SK-N-SH (cell line): ENCODE measurements at regions not wholly inside any gene's neighbourhood (a gene's known extent, or its start where the extent isn't known, plus 50 kb on each side); places are given as distances from the start of the nearest gene placed in this dataset.

Experiments
- CTCF ChIA-PET: fragments of 300-600, 350-600 bp; formaldehyde crosslinking; extraction: SDS; loops from one replicate; lab custom pipeline; 2021; lab: Yijun Ruan, JAX
- POLR2A ChIA-PET: fragments of 350-600 bp; sonication (Branson Sonifier 250); formaldehyde crosslinking; extraction: SDS; loops from one replicate; lab custom pipeline; 2020; ENCODE audit warnings: antibody characterized with exemption, inconsistent platforms; lab: Yijun Ruan, JAX
- DNase-seq: peaks from one replicate; pipeline ENCODE4 v3.0.0; 2012
- H2AFZ ChIP-seq: fragments of 200-600 bp; sonication (generic); 2 replicates; pipeline ENCODE4 v1.8.1; 2016; ENCODE audit warnings: antibody characterized with exemption, mild to moderate bottlenecking, low read depth
- H3F3A ChIP-seq: fragments of 200-600 bp; sonication (generic); replicated peaks from 2 replicates; pipeline ENCODE3; 2016; ENCODE audit warnings: antibody characterized with exemption, mild to moderate bottlenecking; ENCODE audit not compliant: insufficient read depth
- H3K27ac ChIP-seq, 2 experiments: fragments of 200-500 bp in 1 of 2; fragments of 200-600 bp in 1 of 2; sonication (Bioruptor generic) in 1 of 2; sonication (generic), shearing (Covaris generic) in 1 of 2; 2 replicates each; pipeline versions ENCODE4 v1.5.1 to v1.6.1; 2014 to 2016; ENCODE audit warnings: low read depth in 2 of 2, inconsistent platforms in 1 of 2, low read length in 1 of 2, mild to moderate bottlenecking in 1 of 2, mixed read lengths in 1 of 2
- H3K27me3 ChIP-seq: fragments of 200-600 bp; sonication (generic), shearing (Covaris generic); 2 replicates; pipeline ENCODE4 v1.6.1; 2016; ENCODE audit warnings: mixed run types; ENCODE audit not compliant: insufficient read depth
- H3K36me3 ChIP-seq, 2 experiments: fragments of 200-500 bp in 1 of 2; fragments of 200-600 bp in 1 of 2; sonication (Bioruptor generic) in 1 of 2; sonication (generic) in 1 of 2; replicated peaks in 1 of 2; 2 replicates each; pipeline versions ENCODE3 to v1.5.1; 2014 to 2016; ENCODE audit warnings: low read length in 1 of 2, mild to moderate bottlenecking in 1 of 2; ENCODE audit not compliant: insufficient read depth in 2 of 2, control insufficient read depth in 1 of 2
- H3K4me1 ChIP-seq, 2 experiments: fragments of 200-500 bp in 1 of 2; fragments of 200-600 bp in 1 of 2; sonication (Bioruptor generic) in 1 of 2; sonication (generic), shearing (Covaris generic) in 1 of 2; 2 replicates each; pipeline versions ENCODE4 v1.5.1 to v1.6.1; 2014 to 2016; ENCODE audit warnings: low read depth in 1 of 2, low read length in 1 of 2, mixed run types in 1 of 2; ENCODE audit not compliant: insufficient read depth in 2 of 2, control insufficient read depth in 1 of 2
- H3K4me2 ChIP-seq: fragments of 200-600 bp; sonication (generic), shearing (Covaris generic); 2 replicates; pipeline ENCODE4 v1.6.1; 2017; ENCODE audit warnings: mixed run types
- H3K4me3 ChIP-seq, 2 experiments: fragments of 200-500 bp in 1 of 2; fragments of 200-600 bp in 1 of 2; sonication (Bioruptor generic) in 1 of 2; sonication (generic), shearing (Covaris generic) in 1 of 2; 2 replicates each; pipeline versions ENCODE4 v1.5.1 to v1.8.1; 2014 to 2016; ENCODE audit warnings: low read depth in 2 of 2, inconsistent platforms in 1 of 2, low read length in 1 of 2, mild to moderate bottlenecking in 1 of 2, mixed read lengths in 1 of 2, moderate library complexity in 1 of 2
- H3K79me2 ChIP-seq: fragments of 200-600 bp; sonication (generic); 2 replicates; pipeline ENCODE4 v1.8.1; 2017; ENCODE audit warnings: mild to moderate bottlenecking; ENCODE audit not compliant: insufficient read depth
- H3K9ac ChIP-seq: fragments of 200-600 bp; sonication (generic); 2 replicates; pipeline ENCODE4 v1.6.1; 2017; ENCODE audit warnings: mixed run types
- H3K9me2 ChIP-seq: fragments of 200-600 bp; sonication (generic); 2 replicates; pipeline ENCODE4 v1.6.1; 2017; ENCODE audit warnings: mixed run types
- H3K9me3 ChIP-seq: fragments of 200-600 bp; sonication (generic); 2 replicates; pipeline ENCODE4 v1.6.1; 2017; ENCODE audit warnings: mixed run types, mild to moderate bottlenecking, moderate library complexity
- H4K20me1 ChIP-seq: fragments of 200-600 bp; sonication (generic); 2 replicates; pipeline ENCODE4 v1.6.1; 2017; ENCODE audit warnings: mild to moderate bottlenecking, mixed run types; ENCODE audit not compliant: insufficient read depth
- CTCF ChIP-seq: fragments of 200-600 bp; sonication (generic); IDR thresholded peaks from 2 replicates; pipeline ENCODE4 v1.6.1; 2017; ENCODE audit warnings: antibody characterized with exemption, mild to moderate bottlenecking, moderate library complexity
- FOXJ3 ChIP-seq: sonication (generic); formaldehyde crosslinking; IDR thresholded peaks from 2 replicates; pipeline ENCODE4 v1.5.1; 2020; ENCODE audit warnings: mild to moderate bottlenecking, missing genetic modification reagents
- FOXM1 ChIP-seq: IDR thresholded peaks from 2 replicates; pipeline ENCODE4 v1.4.0; 2012; ENCODE audit warnings: low read depth, mild to moderate bottlenecking
- GABPA ChIP-seq: IDR thresholded peaks from 2 replicates; pipeline ENCODE4 v1.4.0; 2012; ENCODE audit warnings: low read depth, mild to moderate bottlenecking
- GATA2 ChIP-seq: sonication (generic); formaldehyde crosslinking; IDR thresholded peaks from 2 replicates; pipeline ENCODE4 v1.5.0; 2020; ENCODE audit warnings: mild to moderate bottlenecking, missing genetic modification reagents
- IRF3 ChIP-seq: fragments of 150-350 bp; IDR thresholded peaks from 2 replicates; pipeline ENCODE4 v1.6.1; 2016; ENCODE audit warnings: mild to moderate bottlenecking, low read depth, low read length
- MAX ChIP-seq: IDR thresholded peaks from 2 replicates; pipeline ENCODE4 v1.4.0; 2012; ENCODE audit warnings: low read depth
- MXI1 ChIP-seq: IDR thresholded peaks from 2 replicates; pipeline ENCODE4 v1.6.1; 2012; ENCODE audit warnings: mild to moderate bottlenecking, low read depth, low read length, improper control_type of control experiment
- NFIC ChIP-seq: IDR thresholded peaks from 2 replicates; pipeline ENCODE4 v1.4.0; 2012; ENCODE audit warnings: borderline replicate concordance
- NRF1 ChIP-seq: IDR thresholded peaks from 2 replicates; pipeline ENCODE4 v1.6.1; 2012; ENCODE audit warnings: low read depth, mild to moderate bottlenecking, low read length
- PBX3 ChIP-seq: IDR thresholded peaks from 2 replicates; pipeline ENCODE4; 2012
- RAD21 ChIP-seq: IDR thresholded peaks from 2 replicates; pipeline ENCODE4 v1.6.1; 2012; ENCODE audit warnings: mild to moderate bottlenecking, low read length
- RCOR1 ChIP-seq: fragments of 150-350 bp; IDR thresholded peaks from 2 replicates; pipeline ENCODE4 v1.6.1; 2017; ENCODE audit warnings: antibody characterized with exemption, low read length
- REST ChIP-seq: IDR thresholded peaks from 2 replicates; pipeline ENCODE4 v1.6.1; 2012; ENCODE audit warnings: mild to moderate bottlenecking, low read depth, low read length, moderate library complexity
- RFX5 ChIP-seq: IDR thresholded peaks from 2 replicates; pipeline ENCODE4 v1.6.1; 2012; ENCODE audit warnings: mild to moderate bottlenecking, improper control_type of control experiment, low read length
- SMC3 ChIP-seq: IDR thresholded peaks from 2 replicates; pipeline ENCODE4 v1.6.1; 2012; ENCODE audit warnings: low read depth, low read length, improper control_type of control experiment
- WGBS: methylation state at CpG from one replicate; pipeline ENCODE4 v1.1.6; 2017; ENCODE audit warnings: low lambda C conversion rate; 5-methylcytosine and 5-hydroxymethylcytosine counted together

- no peak for DNase-seq
- Histone ChIP-seq H4K20me1 (no peaks in the 10 kb centered on the region), H3K9me2 (no peaks in the 10 kb centered on the region), H3K4me1 (no peaks in the 10 kb centered on the region), H3F3A (peaks cover 6% of the 10 kb centered on the region), H2AFZ (no peak overlapping the region), H3K79me2 (no peaks in the 10 kb centered on the region), H3K4me2 (no peak overlapping the region), H3K27me3 (no peaks in the 10 kb centered on the region), H3K4me3 (no peak overlapping the region), H3K36me3 (no peaks in the 10 kb centered on the region), H3K9ac (no peak overlapping the region), H3K9me3 (no peaks in the 10 kb centered on the region), H3K27ac (no peak overlapping the region)
- WGBS, result 75% methylated on average over 2 of the region's 2 CpGs
- CTCF ChIA-PET, result interaction anchor here (0.6 kb wide), 1 partner anchor 138 kb away, joined by 3 read pairs; no protein-coding TSS in a partner anchor
- POLR2A ChIA-PET, result no interaction called here
- TF ChIP-seq GABPA (no peak), FOXJ3 (CRISPR knock-in tag) (no peak), MXI1 (no peak)
Measured at GRCh38 chr21:25199944-25200343, 407.3 kb downstream of the MRPL39 start.

- Histone ChIP-seq H3K9me3 (no peaks in the 10 kb centered on the region), H4K20me1 (no peaks in the 10 kb centered on the region), H3K27me3 (no peaks in the 10 kb centered on the region), H3K4me3 (no peak overlapping the region), H3F3A (peaks cover 2% of the 10 kb centered on the region), H3K4me2 (no peak overlapping the region), H3K36me3 (no peaks in the 10 kb centered on the region), H3K9me2 (no peaks in the 10 kb centered on the region), H2AFZ (no peak overlapping the region), H3K4me1 (no peaks in the 10 kb centered on the region), H3K9ac (no peak overlapping the region), H3K79me2 (no peaks in the 10 kb centered on the region), H3K27ac (no peak overlapping the region)
- no peak for DNase-seq
- ChIA-PET CTCF (no interaction called here), POLR2A (no interaction called here)
- TF ChIP-seq FOXM1 (no peak), RFX5 (no peak), SMC3 (no peak), RCOR1 (no peak), MAX (no peak), RAD21 (no peak), PBX3 (no peak), CTCF (no peak), IRF3 (no peak), NFIC (no peak), NRF1 (no peak), REST (no peak), GABPA (no peak), GATA2 (CRISPR knock-in tag) (no peak)
Measured at GRCh38 chr21:25191141-25191540, 416.1 kb downstream of the MRPL39 start.
